Daoy (cell line): ENCODE measurements at regions not wholly inside any gene's neighbourhood (a gene's known extent, or its start where the extent isn't known, plus 50 kb on each side); places are given as distances from the start of the nearest gene placed in this dataset.
"Not testable (repeated sequence)": the region's sequence is repeated elsewhere in the genome, so short reads cannot be mapped to it uniquely, and the experiment has no call there.

ENCODE experiments used
- DNase-seq: peaks from one replicate; pipeline ENCODE4 v3.0.0-alpha.2; 2015; ENCODE audit warnings: low read depth

- DNase-seq: no peak
Measured at GRCh38 chr3:21894459-21895340, 143.7 kb upstream of the ZNF385D start.

GRCh38 chr3:21898316-21898715 is 147.3 kb upstream of the ZNF385D start:
- no peak for DNase-seq

DNA sequence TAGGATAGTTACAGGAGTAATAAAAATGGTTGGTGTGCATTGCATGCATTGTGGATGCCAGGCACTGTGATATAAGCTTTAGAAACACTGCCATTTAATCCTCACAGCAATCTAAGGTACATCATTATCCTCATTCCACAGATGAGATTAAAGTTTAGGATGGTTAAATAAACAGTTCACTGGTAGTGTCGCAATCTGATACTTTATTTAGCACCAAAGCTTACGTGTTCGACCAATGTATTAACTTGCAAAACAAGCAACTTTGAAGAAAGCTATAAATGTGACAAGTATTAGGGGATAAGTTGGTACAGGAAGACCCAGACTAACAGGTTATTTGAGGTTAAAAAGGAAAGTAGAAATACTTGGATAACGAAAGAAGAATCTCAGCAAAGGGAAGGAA is 150.5 kb upstream of the ZNF385D start:
- no peak for DNase-seq

DNA sequence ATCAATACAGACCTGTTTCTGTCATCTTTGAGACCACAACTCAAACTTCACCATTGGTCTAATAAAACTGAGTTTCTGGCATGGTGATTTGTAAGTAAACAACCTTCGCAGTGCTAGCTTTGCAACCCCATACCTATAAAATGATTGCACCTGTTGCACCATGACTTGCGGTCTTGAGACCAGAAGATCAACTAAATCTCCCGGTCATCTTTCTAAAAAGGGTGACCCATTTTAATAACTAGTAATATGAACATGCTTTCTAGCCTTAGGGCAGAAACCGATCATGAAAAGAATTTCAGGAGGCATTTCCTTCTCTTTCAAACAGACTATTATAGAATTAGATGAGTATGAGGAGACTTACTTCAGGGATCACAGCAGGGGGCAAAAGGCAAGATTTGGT is 151.9 kb upstream of the ZNF385D start:
- DNase-seq: no peak

DNA sequence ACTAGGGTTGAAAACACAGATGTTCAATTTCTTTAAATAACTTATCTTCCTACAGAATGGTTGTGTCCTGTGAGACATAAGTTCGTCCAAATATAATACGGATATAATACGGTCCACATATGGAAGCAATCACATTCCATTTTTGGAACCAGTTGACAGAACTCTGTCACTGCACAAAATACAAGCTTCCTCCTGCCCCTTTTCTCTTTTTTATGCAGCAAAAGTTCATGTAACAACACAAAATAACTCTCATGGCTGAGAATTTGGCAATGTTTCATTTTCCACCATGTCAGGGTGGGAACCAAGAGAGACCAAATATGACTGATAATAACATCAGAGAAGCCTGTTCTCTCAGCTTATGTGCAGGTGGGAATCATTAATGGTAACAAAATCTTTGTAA is 158.1 kb upstream of the ZNF385D start:
- DNase-seq: no peak

DNA sequence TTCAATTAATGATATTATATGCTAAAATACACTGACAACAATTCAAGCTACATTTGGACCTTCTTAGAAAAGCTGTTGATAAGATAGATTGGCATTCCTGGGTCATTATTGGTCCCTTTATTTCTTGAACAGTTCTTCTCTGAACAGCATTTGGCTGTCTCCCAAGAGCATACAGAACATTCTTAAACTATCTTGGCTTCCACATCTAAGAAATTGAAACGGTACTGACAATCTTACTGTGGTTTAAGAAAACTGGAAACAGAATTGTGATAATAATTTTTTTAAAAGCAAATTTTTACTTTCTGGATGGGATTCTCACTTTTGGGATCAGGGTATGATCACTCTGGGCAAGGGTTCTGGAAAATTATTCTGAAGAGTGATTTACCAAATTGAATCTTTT is 161.7 kb upstream of the ZNF385D start:
- no peak for DNase-seq

DNA sequence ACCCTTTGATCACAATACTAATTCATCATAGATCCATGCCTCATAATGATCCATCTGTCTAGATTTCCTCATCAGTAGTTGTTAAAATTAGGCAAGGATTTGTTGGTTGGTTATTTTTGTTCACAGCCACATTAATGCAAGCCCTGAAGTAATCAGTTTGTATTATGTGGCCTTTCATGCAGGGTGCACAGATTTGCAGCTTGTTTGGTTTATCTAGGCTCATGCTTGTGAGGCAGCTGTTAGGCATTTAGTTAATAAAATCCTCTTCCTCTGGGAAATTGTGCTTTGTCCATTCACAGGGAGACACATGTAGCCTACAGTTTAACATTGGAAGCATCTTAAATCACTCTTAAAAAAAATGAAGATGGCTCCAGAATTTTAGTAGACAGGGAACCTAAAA is 162.8 kb upstream of the ZNF385D start:
- no peak for DNase-seq

DNA sequence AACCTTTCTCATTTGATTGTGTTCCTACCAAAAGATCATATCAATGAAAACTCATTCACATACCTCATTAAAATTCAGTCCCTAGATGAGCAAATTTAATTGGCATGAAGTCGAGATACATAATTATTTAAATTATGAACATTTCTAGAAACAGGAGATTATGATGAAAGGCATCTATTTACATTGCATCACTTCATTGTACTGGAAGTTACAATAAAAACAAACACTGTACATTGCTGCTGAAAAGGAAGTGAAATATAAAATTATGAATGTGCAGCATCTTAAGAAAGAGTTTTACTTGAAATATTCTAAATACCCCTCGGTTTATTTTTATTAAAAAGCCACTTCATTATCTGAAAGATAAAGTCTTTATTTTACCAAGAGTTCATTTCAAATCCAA is 163.4 kb upstream of the ZNF385D start:
- no peak for DNase-seq

GRCh38 chr3:21919383-21919782 is 168.4 kb upstream of the ZNF385D start:
- no peak for DNase-seq

- DNase-seq: no peak
Measured at GRCh38 chr3:21920421-21920861, 169.4 kb upstream of the ZNF385D start.

- not testable (repeated sequence) for DNase-seq
Measured at GRCh38 chr3:21923156-21923555, 172.1 kb upstream of the ZNF385D start.

DNA sequence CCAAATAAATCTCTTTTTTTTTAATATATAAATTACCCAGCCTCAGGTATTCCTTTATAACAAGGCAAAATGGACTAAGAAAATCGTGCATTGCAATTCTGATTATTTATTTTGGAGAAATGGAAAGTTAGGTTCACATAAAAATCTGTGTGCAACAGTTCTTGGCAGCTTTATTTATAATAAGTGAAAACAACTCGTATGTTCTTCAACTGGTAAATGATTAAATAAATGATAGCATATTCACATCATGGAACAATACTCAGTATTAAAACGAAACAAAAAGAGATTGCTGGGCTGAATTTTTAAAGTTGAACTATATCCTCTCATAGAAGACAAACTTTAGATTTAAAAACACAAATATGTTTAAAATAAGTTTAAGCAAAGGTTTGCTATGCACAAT is 176.3 kb upstream of the ZNF385D start:
- DNase-seq: no peak

DNA sequence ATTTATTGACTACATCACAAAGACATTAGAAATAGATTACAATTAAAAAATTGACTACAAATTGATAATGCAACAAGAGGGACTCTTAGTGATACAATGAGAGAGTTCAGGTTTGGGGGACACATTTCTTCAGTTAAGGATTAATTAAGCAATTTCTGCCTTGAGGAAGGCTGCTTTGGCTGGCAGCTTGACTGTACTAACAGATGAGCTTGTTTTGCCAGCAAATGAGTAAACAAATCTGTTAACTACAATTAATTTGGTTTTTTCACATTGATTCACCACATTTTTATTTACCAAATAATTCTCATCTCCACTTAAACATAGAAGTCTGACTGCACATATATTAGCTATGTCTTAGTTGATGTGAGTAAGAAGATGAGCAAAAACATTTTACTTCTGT is 183.6 kb upstream of the ZNF385D start:
- DNase-seq: no peak

GRCh38 chr3:21936207-21936606 is 185.2 kb upstream of the ZNF385D start:
- DNase-seq: no peak

DNA sequence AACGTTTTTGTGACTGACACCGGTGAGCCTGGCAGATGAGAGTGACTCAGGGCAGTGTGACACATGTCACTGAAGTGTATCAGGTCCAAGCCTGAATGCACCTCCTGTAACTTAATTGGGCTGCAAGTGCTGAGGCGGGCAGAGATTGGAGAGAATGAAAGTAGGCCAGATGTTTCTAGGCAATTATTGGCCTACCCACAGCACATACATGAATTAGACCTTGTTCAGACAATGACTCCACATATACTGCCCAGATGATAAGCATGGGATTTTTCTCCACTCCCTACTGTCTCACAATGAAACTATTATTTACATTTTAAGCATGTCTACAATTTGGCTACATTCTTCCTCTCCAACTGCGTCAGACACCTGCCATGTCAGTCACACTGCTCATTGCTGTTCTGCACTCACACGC is 187.3 kb upstream of the ZNF385D start:
- DNase-seq: no peak

DNA sequence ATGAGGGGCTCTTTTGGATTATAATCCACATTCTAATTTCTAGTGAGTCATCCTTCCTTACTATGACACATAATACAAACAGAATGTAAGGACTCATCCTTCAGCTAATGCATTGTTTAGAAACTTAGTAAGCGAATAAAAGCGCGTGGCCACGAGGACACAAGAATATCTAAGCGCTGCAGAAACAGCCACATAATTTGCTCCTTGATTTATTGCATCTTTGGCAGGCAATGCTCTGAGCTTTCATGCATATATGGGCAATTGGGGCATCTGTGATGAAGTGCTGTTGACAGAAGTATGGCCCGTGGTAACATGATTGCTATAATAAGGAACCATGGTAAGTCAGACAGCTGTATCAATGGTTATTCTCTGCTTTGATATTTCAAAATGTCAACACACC is 191.3 kb upstream of the ZNF385D start:
- DNase-seq: no peak

GRCh38 chr3:21944251-21944650 is 193.2 kb upstream of the ZNF385D start:
- DNase-seq: no peak

GRCh38 chr3:21952856-21953255 is 201.8 kb upstream of the ZNF385D start:
- DNase-seq: no peak

DNA sequence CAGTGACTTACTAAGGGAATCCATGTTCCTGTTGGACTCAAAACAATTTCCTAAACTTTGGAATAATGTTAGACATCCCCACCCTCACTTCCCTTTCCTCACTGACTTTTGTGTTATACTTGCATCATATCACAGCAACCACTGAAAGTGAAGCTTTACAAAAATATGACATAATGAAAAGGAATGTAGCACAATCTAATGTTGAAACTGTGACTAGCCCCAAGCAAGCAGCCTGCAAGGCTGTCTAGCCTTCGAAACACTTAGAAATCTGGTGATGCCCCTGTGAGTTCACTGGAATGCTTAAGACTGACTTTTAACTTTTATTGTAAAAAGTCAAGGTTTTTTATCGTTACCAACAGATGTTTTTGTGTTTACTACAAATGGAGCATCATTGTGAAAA is 203.7 kb upstream of the ZNF385D start:
- no peak for DNase-seq

DNA sequence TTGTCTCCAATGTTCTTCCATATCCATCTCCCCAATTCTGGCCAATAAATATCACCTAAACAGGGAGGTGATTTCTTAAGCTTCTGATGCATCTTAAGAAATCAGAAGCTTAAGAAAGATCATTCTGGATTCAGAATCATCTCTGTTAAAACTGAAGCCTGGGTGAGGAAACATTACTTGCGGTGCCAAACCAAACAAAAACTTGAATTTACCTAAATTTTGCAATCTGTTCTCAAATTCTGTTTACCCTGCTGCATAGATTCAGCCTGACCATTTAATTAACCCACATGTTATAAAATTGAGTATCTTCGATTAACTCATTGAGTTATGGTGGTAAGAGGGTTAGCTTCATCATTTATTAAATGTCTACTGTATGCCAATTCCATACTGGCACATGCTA is 204.4 kb upstream of the ZNF385D start:
- DNase-seq: no peak

GRCh38 chr3:21960033-21960432 is 209.0 kb upstream of the ZNF385D start:
- DNase-seq: no peak

DNA sequence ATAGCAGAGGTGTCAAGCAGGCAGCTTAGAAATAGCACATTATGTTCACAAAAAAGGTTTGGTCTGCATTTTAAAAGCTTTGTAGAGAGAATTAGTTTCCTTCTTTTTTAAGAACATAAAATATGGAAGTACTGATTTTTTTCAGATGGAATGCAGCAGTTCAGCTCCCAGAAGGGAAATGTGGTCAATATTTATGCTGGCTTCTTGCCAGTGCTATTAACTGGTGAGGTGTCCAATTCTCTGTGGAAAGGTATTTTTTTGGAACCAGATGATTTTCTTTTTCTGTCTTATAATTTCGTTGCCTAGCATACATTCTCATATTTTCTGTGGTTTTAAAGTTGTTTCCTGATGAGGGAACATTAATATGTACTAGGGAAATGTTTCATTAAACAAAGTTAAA is 211.4 kb upstream of the ZNF385D start:
- DNase-seq: no peak

DNA sequence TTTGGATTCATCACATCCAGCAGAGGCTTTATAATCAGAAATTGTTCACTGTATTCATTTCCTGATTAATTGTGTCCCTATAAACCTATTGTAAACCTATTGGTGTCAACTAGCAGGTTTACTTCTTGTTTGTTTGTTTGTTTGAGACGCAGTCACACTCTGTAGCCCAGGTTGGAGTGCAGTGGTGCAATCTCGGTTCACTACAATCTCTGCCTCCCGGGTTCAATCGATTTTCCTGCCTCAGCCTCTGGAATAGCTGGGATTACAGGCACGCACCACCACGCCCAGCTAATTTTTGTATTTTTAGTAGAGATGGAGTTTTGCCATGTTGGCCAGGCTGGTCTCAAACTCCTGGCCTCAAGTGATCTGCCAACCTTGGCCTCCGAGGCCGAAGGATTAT is 215.4 kb upstream of the ZNF385D start:
- not testable (repeated sequence) for DNase-seq

DNA sequence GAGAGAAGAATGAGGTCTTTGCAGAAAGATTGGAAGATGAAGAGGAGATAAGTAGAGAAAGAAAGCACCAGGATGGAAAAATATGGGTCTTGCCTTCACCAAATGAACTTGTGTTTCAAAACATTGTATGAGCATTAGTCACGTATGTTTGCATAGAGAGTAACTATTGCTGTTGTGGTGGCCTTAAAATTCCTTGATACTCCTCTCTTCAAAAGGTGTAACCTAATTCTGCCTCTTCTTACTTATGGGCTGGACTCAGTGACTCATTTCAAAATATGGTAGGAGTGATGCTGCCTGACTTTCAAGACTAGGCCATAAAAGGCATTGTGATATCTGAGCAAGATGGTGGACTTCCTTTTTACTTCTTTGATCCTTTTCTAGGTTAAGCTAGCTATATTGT is 228.7 kb upstream of the ZNF385D start:
- DNase-seq: no peak
